ENCODE measurements at regions not wholly inside any gene's neighbourhood (a gene's known extent, or its start where the extent isn't known, plus 50 kb on each side); places are given as distances from the start of the nearest gene placed in this dataset.

GRCh38 chr12:13275241-13276085, 78.9 kb downstream of the EMP1 start:
- TF ChIP-seq CTCF (IDR thresholded peaks at IDR 0.05; ENCODE audit: low read depth, low read length, poor library complexity, severe bottlenecking) (no peak), EZH2phosphoT487 (IDR thresholded peaks at IDR 0.05; ENCODE audit: borderline replicate concordance, low read length) (no peak)
